HepG2 (cell line): ENCODE measurements at regions not wholly inside any gene's neighbourhood (a gene's known extent, or its start where the extent isn't known, plus 50 kb on each side); places are given as distances from the start of the nearest gene placed in this dataset.
"Not testable (repeated sequence)": the region's sequence is repeated elsewhere in the genome, so short reads cannot be mapped to it uniquely, and the experiment has no call there.

Source experiments
- ATAC-seq: fragments of 200-7000 bp; cut with Tn5 transposase; 3 replicates; pipeline ENCODE4 v1.9.1; 2020; ENCODE audit warnings: mild to moderate bottlenecking, moderate library complexity
- BruUV-seq: library from RNA; stranded (reverse); fragments of 400-500 nt; replicated peaks from 2 replicates; lab custom pipeline; 2021; lab: Mats Ljungman, UMichigan
- CTCF ChIA-PET: fragments of 300-600 bp; formaldehyde crosslinking; extraction: SDS; loops from one replicate; lab custom pipeline; 2021; ENCODE audit warnings: low total read pairs, inconsistent platforms, low intra/inter-chr PET ratio; lab: Yijun Ruan, JAX
- POLR2A ChIA-PET: fragments of 350-600 bp; sonication (Branson Sonifier 250); formaldehyde crosslinking; loops from one replicate; lab custom pipeline; 2020; ENCODE audit warnings: antibody characterized with exemption, inconsistent platforms; lab: Yijun Ruan, JAX
- DNase-seq: peaks from one replicate; pipeline ENCODE4 v3.0.0-alpha.2; 2015; ENCODE audit warnings: low spot score
- FAIRE-seq: peaks from 3 replicates; lab custom pipeline; 2011; peaks lifted over from hg19 to GRCh38; lab: Jason Lieb, UNC
- H2AFZ ChIP-seq: one replicate; pipeline ENCODE4 v1.6.1; 2011; ENCODE audit warnings: low read length, inconsistent platforms
- H3K27ac ChIP-seq: fragments of 300-600 bp; 3 replicates; pipeline ENCODE4 v1.8.0; 2011; ENCODE audit warnings: mixed run types, mild to moderate bottlenecking, mixed read lengths, low read length, inconsistent platforms; ENCODE audit not compliant: insufficient read depth; ENCODE audit errors: extremely low read length
- H3K27me3 ChIP-seq, 2 experiments: fragments of 200-600 bp in 1 of 2; 2 replicates in 1 of 2; 3 replicates in 1 of 2; pipeline versions ENCODE4 v1.6.0 to v1.8.0; 2011; ENCODE audit warnings: low read length in 2 of 2, mild to moderate bottlenecking in 2 of 2, moderate library complexity in 2 of 2, inconsistent platforms in 1 of 2; ENCODE audit not compliant: insufficient read depth in 2 of 2, control insufficient read depth in 1 of 2
- H3K36me3 ChIP-seq, 2 experiments: fragments of 200-600 bp in 1 of 2; replicated peaks in 1 of 2; 2 replicates in 1 of 2; 3 replicates in 1 of 2; pipeline versions ENCODE4 v1.5.1 to v1.8.0; 2011; ENCODE audit warnings: low read length in 2 of 2, inconsistent platforms in 1 of 2; ENCODE audit not compliant: insufficient read depth in 2 of 2, control insufficient read depth in 1 of 2
- H3K4me1 ChIP-seq: 2 replicates; pipeline ENCODE4 v1.5.1; 2012; ENCODE audit warnings: low read length, inconsistent platforms; ENCODE audit not compliant: insufficient read depth
- H3K4me2 ChIP-seq: 2 replicates; pipeline ENCODE4 v1.6.0; 2011; ENCODE audit warnings: low read depth, low read length, inconsistent platforms
- H3K4me3 ChIP-seq, 3 experiments: fragments of 200-600 bp in 1 of 3; sonication (generic), shearing (Covaris generic) in 1 of 3; replicated peaks in 1 of 3; 2 replicates each; pipeline ENCODE4 v1.5.1; 2011 to 2016; ENCODE audit warnings: low read length in 3 of 3, inconsistent platforms in 2 of 3, low read depth in 2 of 3, mild to moderate bottlenecking in 2 of 3, control low read depth in 1 of 3, mixed read lengths in 1 of 3; ENCODE audit not compliant: insufficient read depth in 1 of 3
- H3K79me2 ChIP-seq: one replicate; pipeline ENCODE4 v1.6.1; 2011; ENCODE audit warnings: low read length, inconsistent platforms; ENCODE audit not compliant: insufficient read depth
- H3K9ac ChIP-seq: 2 replicates; pipeline ENCODE4 v1.6.0; 2011; ENCODE audit warnings: mild to moderate bottlenecking, low read depth, low read length, inconsistent platforms; ENCODE audit not compliant: insufficient read depth
- H3K9me3 ChIP-seq: 2 replicates; pipeline ENCODE4 v1.5.1; 2012; ENCODE audit warnings: mild to moderate bottlenecking, low read length
- H4K20me1 ChIP-seq: 2 replicates; pipeline ENCODE4 v1.6.0; 2011; ENCODE audit warnings: inconsistent platforms, mild to moderate bottlenecking, low read length, moderate library complexity; ENCODE audit not compliant: insufficient read depth
- FOXA1 ChIP-seq, 2 experiments: fragments of 450-650 bp in 1 of 2; sonication (generic) in 1 of 2; formaldehyde crosslinking in 1 of 2; IDR thresholded peaks; 2 replicates each; pipeline versions ENCODE4 v1.4.0 to v1.6.1; 2016 to 2020; ENCODE audit warnings: missing genetic modification reagents in 1 of 2
- FOXK2 ChIP-seq: fragments of 450-650 bp; IDR thresholded peaks from 2 replicates; pipeline ENCODE4 v1.6.1; 2016
- LCORL ChIP-seq, 2 experiments: fragments of 450-650 bp in 1 of 2; sonication (generic) in 1 of 2; formaldehyde crosslinking in 1 of 2; IDR thresholded peaks; 2 replicates each; pipeline versions ENCODE4 v1.5.0 to v1.6.1; 2017 to 2020; ENCODE audit warnings: antibody characterized with exemption in 1 of 2, missing genetic modification reagents in 1 of 2
- PHB2 ChIP-seq: fragments of 450-650 bp; IDR thresholded peaks from 2 replicates; pipeline ENCODE4 v1.6.1; 2018; ENCODE audit not compliant: partially characterized antibody
- RAD51 ChIP-seq: fragments of 450-650 bp; IDR thresholded peaks from 2 replicates; pipeline ENCODE4 v1.6.1; 2016; ENCODE audit warnings: borderline replicate concordance
- SOX6 ChIP-seq, 2 experiments: fragments of 450-650 bp in 1 of 2; sonication (generic) in 1 of 2; formaldehyde crosslinking in 1 of 2; IDR thresholded peaks; 2 replicates each; pipeline versions ENCODE4 v1.4.0 to v1.6.1; 2017 to 2020; ENCODE audit warnings: antibody characterized with exemption in 1 of 2, mild to moderate bottlenecking in 1 of 2, missing genetic modification reagents in 1 of 2
- whole genome bisulfite sequencing: methylation state at CpG from one replicate; pipeline ENCODE4 v1.1.6; 2017; ENCODE audit warnings: low lambda C conversion rate; 5-methylcytosine and 5-hydroxymethylcytosine counted together
- in situ Hi-C: cut with HindIII; loops from 2 replicates; pipeline ENCODE4 v1.10.0; 2017; ENCODE audit warnings: low pct_unique_long_range_greater_than_20kb; ENCODE audit not compliant: extremely low pct_ligation_motif_present
- intact Hi-C: fragments of 100-400 bp; cut with micrococcal nuclease; formaldehyde crosslinking; loops from one replicate; pipeline ENCODE4 v1.10.0; 2022; ENCODE audit not compliant: unreplicated experiment
- TF ChIP-seq, protein P1 (sequence below), 2 experiments: fragments of 450-650 bp in 1 of 2; sonication (generic) in 1 of 2; formaldehyde crosslinking in 1 of 2; IDR thresholded peaks; 2 replicates each; pipeline versions ENCODE4 v1.6.1 to v1.8.0; 2016 to 2022; ENCODE audit warnings: antibody characterized with exemption in 1 of 2, mild to moderate bottlenecking in 1 of 2, missing genetic modification reagents in 1 of 2

DNA sequence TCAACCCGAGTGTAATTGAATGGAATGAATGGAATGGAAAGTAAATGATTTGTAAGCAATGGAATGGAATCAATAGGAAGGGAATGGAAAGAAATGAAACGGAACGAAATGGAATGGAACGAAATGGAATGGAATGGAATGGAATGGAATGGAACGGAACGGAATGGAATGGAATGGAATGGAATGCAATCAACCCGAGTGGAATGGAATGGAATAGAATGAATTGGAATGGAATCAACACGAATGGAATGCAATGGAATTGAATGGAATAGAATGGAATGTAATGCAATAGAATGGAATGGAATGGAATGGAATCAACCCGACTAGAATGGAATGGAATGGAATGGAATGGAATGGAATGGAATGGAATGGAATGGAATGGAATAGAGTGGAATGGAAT, 1148.7 kb downstream of the RPIA start:
- intact Hi-C loops; in situ Hi-C loops; H3K27me3 ChIP-seq; DNase-seq; CTCF ChIA-PET; H2AFZ ChIP-seq; H3K79me2 ChIP-seq; H3K9ac ChIP-seq; H3K36me3 ChIP-seq; H3K4me3 ChIP-seq; BruUV-seq; POLR2A ChIA-PET; TF ChIP-seq LCORL, SOX6 (CRISPR knock-in tag; IDR thresholded peaks at IDR 0.05): not testable (repeated sequence)
- peak; percentile 33; the same call in 2 of the 3 replicates for ATAC-seq
- TF ChIP-seq FOXK2 = peak; percentile 32; the same call in 1 of the 2 replicates
- TF ChIP-seq LCORL (IDR thresholded peaks at IDR 0.05) = peak; percentile 5; the same call in 1 of the 2 replicates
- TF ChIP-seq SOX6 (IDR thresholded peaks at IDR 0.05) = peak; percentile 76; the same call in 1 of the 2 replicates
- peak; percentile 49 for TF ChIP-seq PHB2
- TF ChIP-seq, all 625 proteins: peak for 4; not testable (repeated sequence) for 621
- 14% methylated on average over 9 of the region's 9 CpGs for WGBS
- not testable (repeated sequence) for FAIRE-seq, H3K9me3 ChIP-seq, H3K4me1 ChIP-seq, H4K20me1 ChIP-seq, H3K27ac ChIP-seq, H3K4me2 ChIP-seq

DNA sequence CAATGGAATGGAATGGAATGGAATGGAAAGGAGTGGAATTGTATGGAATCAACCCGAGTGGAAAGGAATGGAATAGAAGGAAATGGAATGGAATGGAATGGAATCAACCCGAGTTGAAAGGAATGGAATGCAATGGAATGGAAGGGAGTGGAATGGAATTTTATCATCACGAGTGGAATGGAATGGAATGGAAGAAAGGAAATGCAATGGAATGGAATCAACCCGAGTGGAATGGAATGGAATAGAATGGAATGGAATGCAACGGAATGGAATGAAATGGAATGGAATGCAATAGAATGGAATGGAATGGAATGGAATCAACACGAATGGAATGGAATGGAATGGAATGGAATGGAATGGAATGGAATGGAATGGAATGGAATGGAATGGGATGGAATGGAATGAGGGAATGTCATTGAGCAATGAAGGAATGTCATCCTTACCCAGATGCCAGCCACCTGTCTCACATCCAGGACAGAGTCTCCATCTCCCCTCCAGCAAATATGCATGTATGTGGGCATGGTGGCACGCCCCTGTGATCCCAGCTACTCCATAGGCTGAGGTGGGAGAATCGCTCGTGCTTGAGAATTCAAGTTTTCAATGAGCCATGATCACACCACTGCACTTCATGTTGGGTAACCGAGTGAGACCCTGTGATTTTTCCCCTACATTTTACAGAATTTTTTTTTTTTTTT, 1149.5 kb downstream of the RPIA start:
- POLR2A ChIA-PET; in situ Hi-C loops; H4K20me1 ChIP-seq; H3K9ac ChIP-seq; FAIRE-seq; DNase-seq; H3K4me1 ChIP-seq; H3K27ac ChIP-seq; H3K4me3 ChIP-seq; H3K36me3 ChIP-seq; H3K9me3 ChIP-seq; H3K27me3 ChIP-seq; CTCF ChIA-PET; H3K4me2 ChIP-seq; H2AFZ ChIP-seq; H3K79me2 ChIP-seq; intact Hi-C loops; BruUV-seq; TF ChIP-seq FOXA1 (CRISPR knock-in tag; IDR thresholded peaks at IDR 0.05): not testable (repeated sequence)
- ATAC-seq = peak; percentile 54; the same call in 2 of the 3 replicates
- WGBS = 6% methylated on average over 10 of the region's 10 CpGs
- TF ChIP-seq, protein P1, sequence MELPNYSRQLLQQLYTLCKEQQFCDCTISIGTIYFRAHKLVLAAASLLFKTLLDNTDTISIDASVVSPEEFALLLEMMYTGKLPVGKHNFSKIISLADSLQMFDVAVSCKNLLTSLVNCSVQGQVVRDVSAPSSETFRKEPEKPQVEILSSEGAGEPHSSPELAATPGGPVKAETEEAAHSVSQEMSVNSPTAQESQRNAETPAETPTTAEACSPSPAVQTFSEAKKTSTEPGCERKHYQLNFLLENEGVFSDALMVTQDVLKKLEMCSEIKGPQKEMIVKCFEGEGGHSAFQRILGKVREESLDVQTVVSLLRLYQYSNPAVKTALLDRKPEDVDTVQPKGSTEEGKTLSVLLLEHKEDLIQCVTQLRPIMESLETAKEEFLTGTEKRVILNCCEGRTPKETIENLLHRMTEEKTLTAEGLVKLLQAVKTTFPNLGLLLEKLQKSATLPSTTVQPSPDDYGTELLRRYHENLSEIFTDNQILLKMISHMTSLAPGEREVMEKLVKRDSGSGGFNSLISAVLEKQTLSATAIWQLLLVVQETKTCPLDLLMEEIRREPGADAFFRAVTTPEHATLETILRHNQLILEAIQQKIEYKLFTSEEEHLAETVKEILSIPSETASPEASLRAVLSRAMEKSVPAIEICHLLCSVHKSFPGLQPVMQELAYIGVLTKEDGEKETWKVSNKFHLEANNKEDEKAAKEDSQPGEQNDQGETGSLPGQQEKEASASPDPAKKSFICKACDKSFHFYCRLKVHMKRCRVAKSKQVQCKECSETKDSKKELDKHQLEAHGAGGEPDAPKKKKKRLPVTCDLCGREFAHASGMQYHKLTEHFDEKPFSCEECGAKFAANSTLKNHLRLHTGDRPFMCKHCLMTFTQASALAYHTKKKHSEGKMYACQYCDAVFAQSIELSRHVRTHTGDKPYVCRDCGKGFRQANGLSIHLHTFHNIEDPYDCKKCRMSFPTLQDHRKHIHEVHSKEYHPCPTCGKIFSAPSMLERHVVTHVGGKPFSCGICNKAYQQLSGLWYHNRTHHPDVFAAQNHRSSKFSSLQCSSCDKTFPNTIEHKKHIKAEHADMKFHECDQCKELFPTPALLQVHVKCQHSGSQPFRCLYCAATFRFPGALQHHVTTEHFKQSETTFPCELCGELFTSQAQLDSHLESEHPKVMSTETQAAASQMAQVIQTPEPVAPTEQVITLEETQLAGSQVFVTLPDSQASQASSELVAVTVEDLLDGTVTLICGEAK (IDR thresholded peaks at IDR 0.05) = peak; percentile 22; the same call in 1 of the 2 replicates
- TF ChIP-seq, protein P1 (CRISPR knock-in tag; IDR thresholded peaks at IDR 0.05) = not testable (repeated sequence)
- TF ChIP-seq FOXA1 (IDR thresholded peaks at IDR 0.05) (0 out of 2 replicates have a peak, but pooled peaks have one; percentile 32), RAD51 (peak; percentile 28; the same call in 1 of the 2 replicates)
